Stimulated activated CD4-positive, alpha-beta T cell treated with anti-CD3 and anti-CD28 coated beads, Interleukin-12 subunit alpha, Interleukin-12 subunit beta, amount 100 ng/mL, for 24 hours (primary cell): ENCODE measurements at regions not wholly inside any gene's neighbourhood (a gene's known extent, or its start where the extent isn't known, plus 50 kb on each side); places are given as distances from the start of the nearest gene placed in this dataset.

Experiments
- DNase-seq, 2 experiments: peaks; one replicate each; pipeline ENCODE4 v3.0.0-alpha.2; 2020; ENCODE audit warnings: low read depth in 2 of 2

DNA sequence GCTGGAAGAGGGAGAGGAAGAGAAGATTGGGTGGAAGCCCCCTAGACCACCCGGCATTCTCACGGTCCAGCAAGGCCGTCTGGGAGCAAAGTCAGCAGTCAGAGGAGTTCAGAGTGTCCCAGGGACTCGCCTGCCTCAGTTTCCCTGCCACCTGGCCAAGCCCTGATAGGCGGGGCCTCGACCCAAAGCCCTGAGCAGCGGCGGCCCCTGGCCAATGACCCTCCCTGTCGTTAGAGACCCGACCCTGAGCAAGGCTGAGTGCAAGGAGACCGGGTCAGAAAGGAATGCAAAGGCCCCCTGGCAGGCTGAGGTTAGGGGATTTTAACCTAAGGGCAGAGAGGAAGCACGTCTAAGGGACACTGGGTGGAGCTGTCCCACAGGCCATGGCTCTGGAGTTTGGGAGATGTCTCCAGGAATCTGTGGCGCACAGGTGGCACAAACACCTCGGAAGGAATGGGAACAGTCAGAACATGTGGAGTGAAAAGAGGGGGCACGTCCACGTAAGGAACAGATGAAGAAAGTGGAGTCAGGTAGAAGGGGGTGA, 196.8 kb upstream of the PDE1C start:
- DNase-seq = no peak

DNA sequence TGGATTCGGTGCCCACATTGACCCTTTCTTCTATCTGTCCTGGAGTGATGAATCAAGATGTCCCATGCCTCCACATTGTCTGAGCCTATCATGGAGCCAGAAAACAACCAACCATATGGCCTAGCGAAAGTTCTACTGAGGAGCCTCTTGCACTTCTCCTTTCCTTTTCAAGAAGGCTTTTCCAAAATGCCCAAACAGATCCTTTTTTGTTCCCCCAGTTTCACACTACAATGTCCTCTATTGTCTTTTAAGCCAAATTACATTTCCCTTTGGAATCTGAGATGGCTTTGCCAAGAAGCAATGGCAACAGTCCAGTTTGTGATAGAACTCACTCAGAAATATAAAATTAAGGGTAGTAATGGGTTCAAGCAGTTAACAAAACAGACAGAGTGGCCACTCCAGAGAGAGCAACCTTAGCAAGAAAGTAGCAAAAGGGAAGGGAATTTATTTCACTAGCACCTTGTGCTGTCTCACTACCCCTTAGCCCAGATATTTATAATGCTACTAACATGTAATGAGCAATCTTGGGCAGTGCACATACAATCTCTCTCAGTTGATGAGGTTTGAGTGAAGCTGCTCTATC, 194.6 kb upstream of the PDE1C start:
- no peak for DNase-seq

DNA sequence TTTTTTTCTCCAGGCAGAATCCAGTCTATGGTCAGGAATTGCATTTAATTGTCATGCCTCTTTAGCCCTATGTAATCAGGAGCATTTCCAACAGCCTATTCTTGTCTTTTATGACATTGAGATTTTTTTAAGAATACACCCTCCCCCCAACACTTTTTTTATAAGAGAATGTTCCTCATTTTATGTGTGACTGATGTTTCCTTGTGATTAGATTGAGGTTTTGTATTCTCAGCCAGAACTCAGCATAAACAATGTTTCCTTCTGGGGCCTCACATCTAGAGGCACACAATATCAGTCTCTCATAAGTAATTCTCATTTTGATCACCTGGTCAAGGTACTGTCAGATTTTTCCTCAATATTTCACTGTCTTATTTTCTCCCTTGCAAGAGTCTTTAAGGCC, 193.4 kb upstream of the PDE1C start:
- DNase-seq = no peak

DNA sequence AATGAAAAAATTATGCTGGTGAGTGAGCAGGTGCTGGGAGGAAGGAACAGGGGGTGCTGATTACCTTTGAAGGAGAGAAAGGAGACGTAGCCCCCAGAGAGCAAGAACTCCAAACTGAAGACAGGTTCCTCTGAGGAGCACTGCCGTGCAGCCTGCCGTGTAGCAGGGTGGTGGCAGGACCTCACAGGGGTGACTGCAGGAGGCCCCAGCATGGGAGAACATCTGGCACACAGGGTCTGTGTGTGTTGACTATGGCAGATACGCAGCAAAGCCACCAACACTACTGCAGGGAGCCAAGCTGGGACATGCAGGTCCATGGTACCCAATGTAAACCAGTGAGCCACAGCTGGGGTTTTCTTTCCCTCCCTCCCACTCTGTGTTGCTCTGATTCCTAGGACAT, 192.1 kb upstream of the PDE1C start:
- no peak for DNase-seq

DNA sequence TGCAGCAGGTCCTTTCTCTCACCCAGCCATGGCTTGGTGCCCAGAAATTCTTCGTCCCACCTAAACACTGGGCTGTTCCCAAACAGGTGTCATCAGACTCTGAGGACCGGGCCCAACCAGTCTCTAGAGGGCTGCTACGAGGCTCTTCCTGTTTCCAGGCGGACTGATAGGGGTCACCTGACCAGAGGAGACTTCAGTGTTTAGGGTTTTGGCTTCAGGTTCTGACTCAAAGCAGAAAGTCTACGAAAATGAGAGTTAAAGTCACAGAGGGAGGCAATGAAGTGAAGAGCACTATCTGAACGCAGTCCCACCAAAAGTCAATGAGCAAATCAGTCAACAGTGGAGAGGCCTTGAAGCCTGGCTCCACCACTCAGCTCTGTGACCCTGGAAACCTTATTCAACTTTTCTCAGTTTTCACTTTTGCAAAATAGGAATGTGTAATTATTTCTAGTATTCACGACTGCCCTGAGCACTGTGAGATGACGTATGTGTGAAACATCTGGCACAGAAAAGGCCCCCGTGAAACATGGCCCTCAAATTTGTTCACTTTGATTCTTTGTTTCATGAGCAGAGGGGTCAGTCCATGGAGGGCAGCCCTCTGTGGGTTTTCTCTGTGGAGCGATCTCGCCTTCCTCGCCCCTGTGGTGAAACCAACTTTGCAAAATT, 189.9 kb upstream of the PDE1C start:
- DNase-seq = no peak

DNA sequence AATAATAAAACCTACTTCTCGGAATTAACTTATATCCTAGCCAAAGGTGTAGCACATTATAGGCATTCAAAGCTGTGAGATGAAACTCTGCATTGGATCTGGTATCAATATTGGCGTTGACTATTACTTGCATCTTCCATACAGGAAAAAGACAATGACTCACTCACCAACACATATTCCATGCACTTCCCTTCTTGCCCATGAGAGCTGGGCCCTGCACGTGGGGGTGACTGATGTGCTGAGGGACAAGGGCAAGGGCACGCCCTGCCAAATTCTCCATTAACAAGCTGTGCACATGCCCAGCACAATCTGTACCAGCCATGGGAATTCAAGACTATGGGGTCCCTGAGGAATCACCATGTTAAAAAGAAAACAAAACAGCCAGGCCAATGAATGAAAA, 188.1 kb upstream of the PDE1C start:
- no peak for DNase-seq

DNA sequence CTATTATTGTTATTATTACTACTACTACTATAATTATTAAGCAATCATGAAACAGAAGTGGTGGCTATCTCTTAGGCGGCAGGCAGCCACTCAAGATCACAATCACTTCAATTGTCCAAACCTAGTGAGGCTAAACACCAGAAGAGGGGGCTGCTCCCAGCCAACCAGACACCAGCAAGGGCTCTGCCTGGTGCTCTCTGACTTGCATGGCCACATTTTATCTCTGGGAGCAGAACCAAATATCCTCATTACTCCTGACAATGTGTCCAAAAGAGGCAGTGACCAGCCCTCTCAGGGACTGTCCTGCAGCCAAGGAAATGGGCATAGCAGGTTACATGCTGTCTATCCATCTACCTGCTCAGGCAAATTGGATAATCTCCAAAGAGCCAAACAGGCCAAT, 187.4 kb upstream of the PDE1C start:
- DNase-seq = no peak

DNA sequence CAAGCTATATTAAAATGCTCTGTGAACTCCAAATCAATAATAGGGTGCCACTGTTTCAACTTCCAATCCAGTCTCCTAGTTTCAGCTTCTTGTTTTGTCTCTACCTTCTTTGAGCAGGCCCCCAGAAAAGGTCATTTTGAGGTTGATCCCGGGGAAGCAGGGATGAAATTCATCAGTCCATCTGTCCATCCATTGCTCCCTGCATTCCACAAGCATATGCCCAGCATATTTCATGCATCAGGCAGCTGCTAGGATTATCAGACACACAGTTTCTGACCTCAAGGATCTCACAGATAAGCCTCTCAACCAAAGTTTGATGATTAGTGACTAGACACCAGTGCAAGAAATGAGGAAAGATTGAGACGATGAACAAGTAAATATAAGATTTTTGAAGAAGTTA, 186.6 kb upstream of the PDE1C start:
- no peak for DNase-seq

DNA sequence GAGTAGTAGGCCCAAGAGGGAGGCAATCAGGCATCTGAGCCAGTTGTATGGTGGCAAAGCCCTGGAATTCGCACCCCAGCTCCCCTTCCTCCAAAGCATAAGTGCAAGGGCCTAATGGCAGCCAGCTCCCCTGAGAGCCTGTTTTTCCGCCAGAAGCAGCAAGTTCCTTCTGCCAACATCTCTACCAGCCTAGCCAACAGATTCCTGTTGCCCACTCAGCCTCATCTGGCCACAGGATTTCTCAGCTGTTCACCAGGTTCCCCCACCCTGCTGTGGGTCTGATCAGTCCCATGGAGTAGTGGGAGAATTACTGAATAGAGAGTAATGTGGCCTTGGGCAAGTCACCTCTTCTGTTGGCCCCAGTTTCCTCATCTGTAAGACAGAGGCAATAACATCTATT, 186.2 kb upstream of the PDE1C start:
- no peak for DNase-seq

DNA sequence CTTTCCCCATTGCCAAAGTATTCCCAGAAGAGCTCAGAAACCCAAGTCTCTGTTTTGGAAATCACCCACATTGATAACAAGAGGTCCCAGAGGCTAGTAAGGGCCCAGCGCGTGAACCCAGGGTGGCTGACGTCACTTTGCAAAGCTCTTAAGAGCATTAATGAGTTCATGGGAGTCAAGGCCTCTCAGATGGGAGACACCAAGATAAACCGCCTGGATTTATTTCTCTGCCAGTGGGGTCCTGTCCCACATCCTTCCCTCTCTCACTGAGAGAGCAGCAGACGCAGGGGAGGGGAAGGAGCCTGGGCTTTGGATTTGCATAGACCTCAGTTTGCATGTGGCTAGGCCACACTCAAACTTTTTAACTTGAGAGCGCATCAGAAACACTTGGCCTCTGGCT, 184.8 kb upstream of the PDE1C start:
- no peak for DNase-seq

DNA sequence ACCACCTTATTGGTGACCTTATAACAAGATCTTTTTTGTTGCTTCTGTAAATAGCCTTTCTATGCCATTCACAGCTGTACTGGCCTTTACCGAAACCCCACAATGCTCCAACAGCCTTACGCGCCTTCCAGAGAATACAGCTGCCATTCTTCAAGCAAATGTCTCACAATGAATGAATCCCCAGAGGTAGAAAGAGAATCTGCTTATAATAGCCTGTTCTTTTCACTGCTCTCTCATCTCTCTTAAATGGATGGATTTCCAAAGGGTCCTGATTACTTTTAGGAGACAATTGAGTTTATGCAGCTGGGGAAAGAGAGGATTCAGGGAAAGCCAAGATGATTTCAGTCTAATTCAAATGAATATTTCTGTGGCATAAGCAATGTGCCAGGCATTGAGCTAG, 183.1 kb upstream of the PDE1C start:
- DNase-seq = no peak

DNA sequence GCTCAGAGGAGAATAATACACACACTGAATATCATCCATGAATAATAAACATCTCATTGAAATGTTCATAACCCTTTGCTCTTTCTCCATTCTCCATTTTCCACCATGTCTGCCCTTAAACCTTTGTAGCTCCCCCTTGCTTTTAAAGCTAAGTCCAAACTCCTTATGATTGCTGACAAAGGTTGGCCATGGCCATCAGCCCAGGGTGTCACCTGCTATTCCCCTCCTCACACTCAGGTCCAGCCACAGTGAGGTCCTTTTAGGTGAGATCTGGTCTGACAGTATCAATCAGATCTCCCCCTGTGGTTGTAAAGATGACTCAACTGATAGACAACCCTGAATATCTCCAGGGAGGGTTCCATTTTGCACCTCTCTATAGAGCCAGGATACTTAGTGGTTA, 181.5 kb upstream of the PDE1C start:
- DNase-seq = no peak

DNA sequence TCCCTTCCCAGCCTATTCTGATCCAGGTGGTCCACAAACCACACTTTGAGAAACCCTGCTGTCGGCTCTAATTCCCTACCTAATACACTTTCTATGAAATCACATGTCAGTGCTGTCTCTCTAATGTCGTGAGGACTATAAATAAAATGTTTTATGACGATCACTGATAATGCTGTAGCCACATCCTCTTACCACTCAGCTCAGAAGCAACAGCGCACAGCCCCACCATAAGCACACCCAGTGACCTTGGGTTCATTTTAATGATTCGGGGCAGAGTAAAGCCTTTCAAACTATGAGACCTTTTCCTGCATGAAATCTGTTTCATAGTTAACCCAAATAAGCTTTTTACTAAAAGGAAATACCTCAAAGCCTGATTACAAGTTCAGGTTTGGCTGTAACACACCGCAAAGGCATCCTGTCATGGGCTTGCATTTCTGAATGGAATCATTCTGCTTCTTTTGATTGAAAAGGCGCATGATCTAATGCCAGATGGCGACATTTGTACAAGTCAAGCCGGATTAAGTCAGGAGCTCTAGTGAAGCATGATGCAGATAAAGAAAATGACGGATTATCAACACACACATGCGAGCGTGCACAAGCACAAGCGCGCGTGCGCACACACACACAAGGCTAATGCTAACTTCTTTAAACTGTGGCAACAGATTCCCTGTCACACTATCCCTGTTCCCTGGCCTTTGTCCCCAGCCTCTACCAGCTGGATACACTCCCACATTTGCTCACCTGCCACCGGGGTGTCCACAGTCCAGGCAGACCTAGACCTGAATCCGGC, 180.5 kb upstream of the PDE1C start:
- DNase-seq = no peak

DNA sequence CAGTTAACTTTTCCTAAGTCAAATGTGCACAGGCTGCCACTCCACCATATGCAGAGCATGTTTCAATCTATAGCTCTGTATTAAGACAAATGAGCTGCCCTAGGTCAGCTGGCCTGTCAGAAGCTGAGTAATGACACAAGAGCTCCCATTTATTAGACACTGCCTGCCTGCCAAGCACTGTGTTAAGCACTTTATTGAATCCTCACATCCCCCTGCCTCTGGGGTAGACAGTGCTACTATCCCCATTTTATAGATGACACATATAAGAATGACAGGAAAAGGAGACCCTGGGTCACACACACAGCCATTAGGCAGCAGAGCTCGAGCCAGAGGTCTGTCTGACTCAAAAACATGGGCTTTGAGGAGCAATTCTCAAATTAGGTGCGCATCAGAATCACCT, 179.8 kb upstream of the PDE1C start:
- no peak for DNase-seq

DNA sequence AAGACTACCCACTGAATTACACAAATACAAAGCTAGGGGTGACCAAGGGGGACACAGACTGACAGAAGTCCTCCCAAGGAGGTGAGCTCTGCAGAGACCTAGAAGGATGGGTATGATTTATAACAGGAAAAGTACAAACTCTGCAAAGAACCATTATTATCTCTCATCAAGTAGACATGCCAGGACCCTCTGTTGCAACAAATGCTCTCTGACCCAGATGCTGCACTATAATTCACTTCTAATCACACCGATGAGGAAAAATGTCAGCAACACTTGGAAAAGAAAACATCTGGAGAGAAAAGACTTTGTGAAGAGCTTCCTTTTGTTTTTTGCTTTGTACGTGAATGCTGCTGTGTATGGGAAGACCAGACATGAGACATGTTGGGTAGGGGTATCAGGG, 178.3 kb upstream of the PDE1C start:
- no peak for DNase-seq

DNA sequence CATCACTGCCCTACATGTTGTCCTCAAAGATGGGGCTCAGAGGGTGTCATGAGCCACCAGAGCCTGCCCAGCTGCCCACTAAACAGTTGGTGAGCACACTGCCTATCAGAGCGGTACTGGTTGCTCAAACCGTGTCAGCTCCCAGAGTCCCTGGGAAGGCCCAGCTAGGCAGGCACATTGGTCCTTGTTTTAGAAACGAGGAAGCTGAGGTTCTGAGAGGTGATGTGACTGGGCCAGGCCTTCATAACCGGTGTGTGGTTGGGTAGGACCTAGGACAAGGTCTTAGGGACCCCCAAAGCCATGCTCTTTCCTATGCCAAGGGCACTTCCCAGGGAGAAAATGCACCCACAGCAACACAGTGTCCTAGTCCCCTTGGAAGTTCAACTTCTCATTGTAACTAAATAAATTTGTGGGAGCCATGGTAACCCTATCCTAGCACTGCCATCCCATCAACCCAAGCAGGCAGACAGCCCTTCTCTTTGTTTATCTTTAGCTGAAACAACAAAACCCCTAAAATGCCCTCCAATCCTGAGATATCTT, 174.7 kb upstream of the PDE1C start:
- no peak for DNase-seq

DNA sequence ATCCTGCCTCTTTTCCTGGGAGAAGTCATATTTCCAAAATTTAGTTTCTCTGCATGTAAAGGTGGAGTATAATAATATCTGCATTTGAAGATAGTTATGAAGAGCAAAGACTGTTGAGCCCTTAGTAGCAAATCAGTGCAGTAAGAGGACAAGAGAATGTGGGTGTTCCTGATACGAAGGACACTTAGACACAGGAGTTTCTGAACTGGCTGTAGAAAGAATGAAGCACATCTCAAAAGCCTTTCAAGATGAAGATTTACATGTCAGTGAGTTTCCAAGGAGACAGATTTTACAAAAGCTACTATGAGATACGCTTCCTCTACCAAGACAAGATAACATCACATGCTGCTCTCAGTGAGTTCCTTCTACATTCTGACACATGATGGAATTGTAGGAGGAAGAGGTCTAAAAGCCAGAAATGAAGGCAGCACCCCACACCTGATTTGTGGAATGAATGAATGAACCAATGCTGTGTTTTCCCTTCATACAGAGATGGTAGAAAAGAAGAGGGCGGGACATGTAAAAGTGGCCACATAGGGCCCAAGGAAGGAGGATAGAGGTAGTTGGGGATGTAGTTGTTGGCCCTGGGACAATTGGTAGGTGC, 173.6 kb upstream of the PDE1C start:
- DNase-seq = no peak

DNA sequence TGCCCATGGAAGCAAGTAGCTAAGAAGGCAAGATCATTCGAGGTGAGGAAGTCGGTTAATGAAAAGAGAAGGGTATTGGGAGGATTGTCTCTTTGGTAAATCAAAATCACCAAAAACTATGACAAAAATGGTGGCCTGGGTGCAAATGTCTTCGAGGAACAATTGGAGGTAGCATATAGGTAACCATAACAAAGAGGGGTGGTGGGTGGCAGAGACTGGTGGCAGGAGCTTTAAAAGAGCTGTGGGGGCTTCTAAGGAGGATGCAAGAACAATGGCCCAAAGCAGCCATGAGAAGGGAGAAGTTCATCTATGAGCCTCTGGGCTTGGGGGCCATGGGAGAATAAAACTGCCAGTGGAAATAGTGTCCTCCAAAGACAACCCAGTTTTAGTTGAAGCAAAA, 172.2 kb upstream of the PDE1C start:
- no peak for DNase-seq

DNA sequence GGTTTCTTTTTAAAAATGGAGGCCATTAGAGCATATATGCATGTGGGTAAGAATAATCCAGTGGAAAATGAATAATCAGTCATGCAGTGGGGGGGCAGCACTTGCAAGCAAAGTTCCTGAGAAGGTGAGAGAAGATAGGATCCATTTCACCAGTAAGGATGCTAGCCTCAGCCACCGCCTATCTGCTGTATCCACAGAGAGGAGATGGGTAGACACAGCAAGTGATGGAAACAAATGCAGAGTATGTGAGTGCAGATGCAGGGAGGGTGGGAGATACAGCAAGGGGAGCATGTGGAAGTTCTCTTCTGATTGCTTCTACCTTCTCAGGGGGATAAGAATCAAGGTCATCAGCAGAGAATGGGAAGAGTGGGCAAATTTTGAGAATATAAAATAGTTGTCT, 171.4 kb upstream of the PDE1C start:
- DNase-seq = no peak

DNA sequence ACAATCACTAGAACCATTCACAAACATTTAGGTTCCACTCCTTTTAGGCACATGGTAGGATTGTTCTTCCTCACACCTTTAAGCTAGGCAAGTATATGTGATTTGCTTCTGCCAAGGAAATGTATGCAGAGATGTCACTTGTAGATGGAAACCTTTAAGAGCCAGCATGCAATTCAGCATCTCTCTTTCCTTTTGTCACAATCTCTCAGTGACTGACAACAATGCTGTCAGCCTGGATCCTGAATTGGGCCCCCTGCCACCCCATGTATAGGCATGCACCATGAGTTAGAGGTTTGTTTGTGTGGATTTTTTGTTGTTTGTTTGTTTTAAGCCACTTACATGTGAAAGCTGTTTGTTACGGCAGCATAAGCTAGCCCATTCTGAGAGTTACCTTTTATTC, 169.6 kb upstream of the PDE1C start:
- no peak for DNase-seq

DNA sequence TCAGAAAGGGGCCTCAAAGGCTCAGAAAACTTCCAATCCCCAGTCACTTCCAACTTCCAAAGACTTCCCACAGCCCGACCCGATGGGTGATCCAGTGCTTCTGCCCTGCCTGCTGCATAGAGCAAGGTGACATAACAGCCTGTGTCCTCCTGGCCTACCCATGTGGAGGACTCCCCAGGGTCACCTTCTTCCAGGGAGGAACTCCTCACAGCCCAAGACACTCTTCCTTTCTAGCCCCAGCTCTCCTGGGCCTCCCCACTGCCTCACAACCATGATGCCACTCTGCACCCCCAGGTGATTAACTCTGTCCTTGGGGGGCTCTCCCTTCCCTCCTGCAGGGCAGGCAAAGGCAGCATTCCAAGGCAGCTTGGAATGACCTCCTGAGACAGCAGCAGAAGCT, 158.4 kb upstream of the PDE1C start:
- no peak for DNase-seq

DNA sequence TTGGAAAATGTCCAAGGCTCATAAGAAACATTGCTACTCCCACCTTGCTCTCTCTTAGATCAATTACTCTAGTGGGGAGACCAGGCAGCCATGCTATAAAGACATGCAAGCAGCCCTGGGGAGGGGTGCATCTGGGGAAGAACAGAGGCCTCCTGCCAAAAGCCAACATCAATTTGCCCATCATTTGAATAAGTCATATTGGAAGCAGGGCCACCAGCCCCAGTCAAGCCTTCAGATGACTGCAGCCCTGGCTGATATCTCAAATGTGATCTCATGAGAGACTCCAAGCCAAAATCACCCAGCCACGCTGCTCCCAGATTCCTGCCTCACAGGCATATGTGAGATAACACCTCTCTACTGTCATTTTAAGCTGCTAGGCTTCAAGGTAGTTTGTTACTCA, 157.5 kb upstream of the PDE1C start:
- no peak for DNase-seq
